OCI-LY1 (cell line): ENCODE measurements at regions not wholly inside any gene's neighbourhood (a gene's known extent, or its start where the extent isn't known, plus 50 kb on each side); places are given as distances from the start of the nearest gene placed in this dataset.

Source experiments
- H2AFZ ChIP-seq: fragments of 200-600 bp; sonication (generic), shearing (Covaris generic); 2 replicates; pipeline ENCODE4 v1.6.0; 2014; ENCODE audit warnings: antibody characterized with exemption, mild to moderate bottlenecking, low read length
- H3F3A ChIP-seq: fragments of 200-600 bp; sonication (generic), shearing (Covaris generic); 2 replicates; pipeline ENCODE4 v1.6.0; 2014; ENCODE audit warnings: mild to moderate bottlenecking, antibody characterized with exemption, low read length, moderate library complexity; ENCODE audit not compliant: insufficient read depth
- H3K27ac ChIP-seq: fragments of 200-600 bp; sonication (generic); 2 replicates; pipeline ENCODE4 v1.5.1; 2014; ENCODE audit warnings: low read length, mixed run types, mild to moderate bottlenecking, low read depth; ENCODE audit not compliant: poor library complexity, severe bottlenecking
- H3K27me3 ChIP-seq: fragments of 200-600 bp; sonication (generic); 2 replicates; pipeline ENCODE4 v1.6.0; 2014; ENCODE audit warnings: antibody characterized with exemption, mild to moderate bottlenecking, low read length, moderate library complexity; ENCODE audit not compliant: insufficient read depth
- H3K36me3 ChIP-seq: fragments of 200-600 bp; sonication (generic); 2 replicates; pipeline ENCODE4 v1.6.1; 2014; ENCODE audit warnings: mild to moderate bottlenecking, antibody characterized with exemption, low read length, moderate library complexity, mixed read lengths; ENCODE audit not compliant: insufficient read depth
- H3K4me1 ChIP-seq: fragments of 200-600 bp; sonication (generic); 2 replicates; pipeline ENCODE4 v1.5.1; 2014; ENCODE audit warnings: mild to moderate bottlenecking, low read length, moderate library complexity; ENCODE audit not compliant: insufficient read depth, severe bottlenecking
- H3K4me2 ChIP-seq: fragments of 200-600 bp; sonication (generic), shearing (Covaris generic); 2 replicates; pipeline ENCODE4 v1.6.1; 2014; ENCODE audit warnings: low read length
- H3K4me3 ChIP-seq: fragments of 200-600 bp; sonication (generic); 2 replicates; pipeline ENCODE4 v1.5.1; 2014; ENCODE audit warnings: low read length, low read depth, mild to moderate bottlenecking, mixed read lengths; ENCODE audit not compliant: poor library complexity, severe bottlenecking
- H3K79me2 ChIP-seq: fragments of 200-600 bp; shearing (Covaris generic); 2 replicates; pipeline ENCODE4 v1.6.1; 2016; ENCODE audit warnings: mixed run types, low read length, mixed read lengths; ENCODE audit not compliant: insufficient read depth
- H3K9ac ChIP-seq: fragments of 200-600 bp; sonication (generic), shearing (Covaris generic); 2 replicates; pipeline ENCODE4 v1.6.1; 2014; ENCODE audit warnings: mild to moderate bottlenecking, low read length, mixed read lengths
- H3K9me2 ChIP-seq: fragments of 200-600 bp; sonication (generic), shearing (Covaris generic); 2 replicates; pipeline ENCODE4 v1.6.1; 2014; ENCODE audit warnings: low read depth, mild to moderate bottlenecking, low read length, mixed read lengths
- H3K9me3 ChIP-seq: fragments of 200-600 bp; shearing (Covaris generic); 2 replicates; pipeline ENCODE4 v1.6.1; 2014; ENCODE audit warnings: low read length, mixed read lengths
- H4K20me1 ChIP-seq: fragments of 200-600 bp; sonication (generic), shearing (Covaris generic); 2 replicates; pipeline ENCODE4 v1.6.0; 2016; ENCODE audit warnings: mild to moderate bottlenecking, low read length; ENCODE audit not compliant: insufficient read depth
- CTCF ChIP-seq: fragments of 200-600 bp; sonication (generic), shearing (Covaris generic); IDR thresholded peaks from 2 replicates; pipeline ENCODE4 v1.5.1; 2017; ENCODE audit warnings: mild to moderate bottlenecking, antibody characterized with exemption, low read length, moderate library complexity, mixed read lengths
- EZH2 ChIP-seq: fragments of 200-600 bp; sonication (generic), shearing (Covaris generic); IDR thresholded peaks from 2 replicates; pipeline ENCODE4 v1.8.0; 2017; ENCODE audit warnings: borderline replicate concordance, mixed run types, mild to moderate bottlenecking, antibody characterized with exemption, low read length, moderate library complexity, mixed read lengths

GRCh38 chr17:69815406-69815805, 259.6 kb upstream of the KCNJ16 start:
- Histone ChIP-seq H3K4me1 (peaks cover 7% of the 10 kb centered on the region), H3K9ac (no peak overlapping the region), H3K4me3 (no peak overlapping the region), H3K4me2 (no peak overlapping the region), H3K9me3 (no peaks in the 10 kb centered on the region), H2AFZ (no peak overlapping the region), H3F3A (no peaks in the 10 kb centered on the region), H4K20me1 (no peaks in the 10 kb centered on the region), H3K27me3 (no peaks in the 10 kb centered on the region), H3K36me3 (no peaks in the 10 kb centered on the region), H3K79me2 (no peaks in the 10 kb centered on the region), H3K27ac (no peak overlapping the region), H3K9me2 (no peaks in the 10 kb centered on the region)
- TF ChIP-seq CTCF (no peak), EZH2 (no peak)

- Histone ChIP-seq H3K9me2 (no peaks in the 10 kb centered on the region), H2AFZ (no peak overlapping the region), H3K4me1 (peaks cover 7% of the 10 kb centered on the region), H4K20me1 (no peaks in the 10 kb centered on the region), H3K27me3 (no peaks in the 10 kb centered on the region), H3K36me3 (no peaks in the 10 kb centered on the region), H3F3A (no peaks in the 10 kb centered on the region), H3K9me3 (peaks cover 13% of the 10 kb centered on the region; the same call in 1 of the 2 replicates), H3K27ac (no peak overlapping the region), H3K4me3 (no peak overlapping the region), H3K79me2 (no peaks in the 10 kb centered on the region), H3K4me2 (no peak overlapping the region), H3K9ac (no peak overlapping the region)
- TF ChIP-seq CTCF = no peak
- TF ChIP-seq EZH2 = no peak
These were observed 256.6 kb upstream of the KCNJ16 start for GRCh38 chr17:69818467-69818866.

GRCh38 chr17:69819316-69820087, 255.5 kb upstream of the KCNJ16 start:
- Histone ChIP-seq H3K9me2 (no peaks in the 10 kb centered on the region), H3K4me2 (no peak overlapping the region; the same call in 1 of the 2 replicates), H2AFZ (no peak overlapping the region)

More at GRCh38 chr17:69819316-69820087, 255.5 kb upstream of the KCNJ16 start:
- Histone ChIP-seq H3K27ac (no peak overlapping the region), H3K27me3 (no peaks in the 10 kb centered on the region), H3K9me3 (peaks cover 13% of the 10 kb centered on the region; the same call in 1 of the 2 replicates), H3K36me3 (no peaks in the 10 kb centered on the region), H4K20me1 (no peaks in the 10 kb centered on the region), H3K4me3 (no peak overlapping the region), H3K4me1 (peaks cover 7% of the 10 kb centered on the region), H3K79me2 (no peaks in the 10 kb centered on the region), H3F3A (no peaks in the 10 kb centered on the region), H3K9ac (no peak overlapping the region)
- TF ChIP-seq EZH2 (no peak), CTCF (no peak)
